Liver (tissue), 8 donors: ENCODE measurements at regions not wholly inside any gene's neighbourhood (a gene's known extent, or its start where the extent isn't known, plus 50 kb on each side); places are given as distances from the start of the nearest gene placed in this dataset.

ENCODE experiments used
- DNase-seq: peaks from one replicate; pipeline ENCODE4 v3.0.0-alpha.2; 2017; ENCODE audit warnings: low spot score
- H3K27ac ChIP-seq, 2 donors: one replicate each; pipeline ENCODE4 v1.7.0; 2013; ENCODE audit warnings: inconsistent platforms in 2 of 2, low read length in 2 of 2, control low read depth in 1 of 2, low read depth in 1 of 2, mild to moderate bottlenecking in 1 of 2
- H3K27me3 ChIP-seq, 4 donors: one replicate each; pipeline versions ENCODE4 v1.6.1 to v1.7.0; 2013; ENCODE audit warnings: low read length in 3 of 4, inconsistent platforms in 1 of 4, mild to moderate bottlenecking in 1 of 4, moderate library complexity in 1 of 4; ENCODE audit not compliant: control insufficient read depth in 4 of 4, insufficient read depth in 4 of 4
- H3K36me3 ChIP-seq, 4 donors: one replicate each; pipeline versions ENCODE4 v1.6.1 to v1.7.0; 2013; ENCODE audit warnings: low read length in 3 of 4, mild to moderate bottlenecking in 3 of 4, low read depth in 1 of 4, moderate library complexity in 1 of 4; ENCODE audit not compliant: control insufficient read depth in 4 of 4, insufficient read depth in 3 of 4
- H3K4me1 ChIP-seq, 4 donors: one replicate each; pipeline versions ENCODE4 v1.6.1 to v1.7.0; 2013; ENCODE audit warnings: low read length in 3 of 4, mild to moderate bottlenecking in 3 of 4, moderate library complexity in 1 of 4; ENCODE audit not compliant: control insufficient read depth in 4 of 4, insufficient read depth in 4 of 4
- H3K4me3 ChIP-seq, 3 donors: one replicate each; pipeline versions ENCODE4 v1.6.1 to v1.7.0; 2013; ENCODE audit warnings: low read length in 3 of 3, control low read depth in 1 of 3, low read depth in 1 of 3, mild to moderate bottlenecking in 1 of 3
- H3K9ac ChIP-seq, 2 donors: one replicate each; pipeline ENCODE4 v1.7.0; 2013; ENCODE audit warnings: low read length in 2 of 2, mild to moderate bottlenecking in 2 of 2, moderate library complexity in 2 of 2, control low read depth in 1 of 2, low read depth in 1 of 2
- H3K9me3 ChIP-seq, 4 donors: one replicate each; pipeline versions ENCODE4 v1.6.1 to v1.7.0; 2013; ENCODE audit warnings: low read length in 3 of 4; ENCODE audit not compliant: control insufficient read depth in 4 of 4
- ATF3 ChIP-seq: IDR thresholded peaks from 2 replicates; pipeline ENCODE4 v1.6.1; 2016; ENCODE audit warnings: antibody characterized with exemption
- CTCF ChIP-seq: fragments of 150-350 bp; IDR thresholded peaks from 2 replicates; pipeline ENCODE4 v1.5.1; 2017; ENCODE audit warnings: improper control_type of control experiment, low read depth, low read length; ENCODE audit not compliant: missing input control
- FOXA1 ChIP-seq: IDR thresholded peaks from 2 replicates; pipeline ENCODE4 v1.6.1; 2016; ENCODE audit warnings: antibody characterized with exemption
- FOXA2 ChIP-seq: IDR thresholded peaks from 2 replicates; pipeline ENCODE4 v1.6.1; 2016; ENCODE audit warnings: antibody characterized with exemption
- GABPA ChIP-seq, 2 donors: IDR thresholded peaks in 1 of 2; conservative IDR thresholded peaks in 1 of 2; 2 replicates each; pipeline ENCODE4 v1.6.1; 2016; ENCODE audit warnings: antibody characterized with exemption in 2 of 2, mild to moderate bottlenecking in 1 of 2, moderate library complexity in 1 of 2
- HNF4A ChIP-seq, 2 donors: conservative IDR thresholded peaks; 2 replicates each; pipeline ENCODE4 v1.6.1; 2016; ENCODE audit warnings: antibody characterized with exemption in 2 of 2, mild to moderate bottlenecking in 2 of 2
- JUND ChIP-seq, 2 donors: IDR thresholded peaks; 2 replicates each; pipeline ENCODE4 v1.6.1; 2016; ENCODE audit warnings: antibody characterized with exemption in 2 of 2
- MAX ChIP-seq: IDR thresholded peaks from 2 replicates; pipeline ENCODE4 v1.6.1; 2016; ENCODE audit warnings: antibody characterized with exemption
- NR2F2 ChIP-seq: IDR thresholded peaks from 2 replicates; pipeline ENCODE4 v1.6.1; 2016; ENCODE audit warnings: antibody characterized with exemption
- RAD21 ChIP-seq, 2 donors: IDR thresholded peaks; 2 replicates each; pipeline ENCODE4 v1.6.1; 2016; ENCODE audit warnings: antibody characterized with exemption in 2 of 2, mild to moderate bottlenecking in 2 of 2
- REST ChIP-seq: IDR thresholded peaks from 2 replicates; pipeline ENCODE4 v1.6.1; 2016; ENCODE audit warnings: antibody characterized with exemption, mild to moderate bottlenecking
- RXRA ChIP-seq, 2 donors: IDR thresholded peaks; 2 replicates each; pipeline ENCODE4 v1.6.1; 2017 to 2018; ENCODE audit warnings: antibody characterized with exemption in 2 of 2, mild to moderate bottlenecking in 1 of 2
- SP1 ChIP-seq: IDR thresholded peaks from 2 replicates; pipeline ENCODE4 v1.6.1; 2018; ENCODE audit warnings: antibody characterized with exemption, mild to moderate bottlenecking
- TAF1 ChIP-seq: conservative IDR thresholded peaks from 2 replicates; pipeline ENCODE4 v1.6.1; 2016; ENCODE audit warnings: antibody characterized with exemption, mild to moderate bottlenecking
- YY1 ChIP-seq: IDR thresholded peaks from 2 replicates; pipeline ENCODE4 v1.6.1; 2016; ENCODE audit warnings: antibody characterized with exemption, mild to moderate bottlenecking
- ZBTB33 ChIP-seq: IDR thresholded peaks from 2 replicates; pipeline ENCODE4 v1.6.1; 2016; ENCODE audit warnings: antibody characterized with exemption
- WGBS: extraction: QIAGEN DNeasy Blood & Tissue Kit; methylation state at CpG from one replicate; pipeline ENCODE4 v1.1.7; 2013; 5-methylcytosine and 5-hydroxymethylcytosine counted together
- donor health status: healthy.
- donor health status: healthy.
- donor health status: healthy.
- donor health status: healthy.
- donor health status: healthy.

GRCh38 chr4:4733663-4734062 is 125.8 kb upstream of the MSX1 start:
- WGBS = 93% methylated on average over 3 of the region's 3 CpGs
- no peak overlapping the region for H3K4me3 ChIP-seq
- no peaks in the 10 kb centered on the region for H3K36me3 ChIP-seq

GRCh38 chr4:4730249-4730648 is 129.2 kb upstream of the MSX1 start:
- WGBS = 87% methylated on average over 11 of the region's 11 CpGs
- H3K4me1 ChIP-seq = no peaks in the 10 kb centered on the region
- H3K9me3 ChIP-seq = peaks cover 4 to 19% (median 10%) of the 10 kb centered on the region in 4 donors
- no peaks in the 10 kb centered on the region for H3K36me3 ChIP-seq
- no peaks in the 10 kb centered on the region for H3K27me3 ChIP-seq
- H3K27ac ChIP-seq = no peak overlapping the region
- no peak for DNase-seq
- no peak overlapping the region for H3K9ac ChIP-seq
- H3K4me3 ChIP-seq = no peak overlapping the region
- TF ChIP-seq RAD21 (IDR thresholded peaks at IDR 0.05) (no peak), RXRA (IDR thresholded peaks at IDR 0.05) (no peak), ATF3 (no peak), ZBTB33 (no peak), FOXA1 (no peak), GABPA (IDR thresholded peaks at IDR 0.05 in 1 of 2, conservative IDR thresholded peaks at IDR 0.05 in 1 of 2) (no peak), MAX (no peak), CTCF (no peak), HNF4A (conservative IDR thresholded peaks at IDR 0.05) (no peak), FOXA2 (no peak), TAF1 (no peak)

More at GRCh38 chr4:4733663-4734062, 125.8 kb upstream of the MSX1 start:
- Histone ChIP-seq H3K9me3 (no peaks in the 10 kb centered on the region), H3K27me3 (no peaks in the 10 kb centered on the region), H3K4me1 (no peaks in the 10 kb centered on the region), H3K27ac (no peak overlapping the region), H3K9ac (no peak overlapping the region)
- no peak for TF ChIP-seq FOXA2
- TF ChIP-seq YY1 = no peak
- no peak for TF ChIP-seq JUND (IDR thresholded peaks at IDR 0.05)
- TF ChIP-seq RAD21 (IDR thresholded peaks at IDR 0.05) = no peak
- TF ChIP-seq NR2F2 = no peak
- no peak for TF ChIP-seq SP1
- no peak for TF ChIP-seq HNF4A (conservative IDR thresholded peaks at IDR 0.05)
- no peak for TF ChIP-seq REST
- no peak for TF ChIP-seq RXRA (IDR thresholded peaks at IDR 0.05)
- TF ChIP-seq ZBTB33 = no peak
- no peak for TF ChIP-seq GABPA (IDR thresholded peaks at IDR 0.05 in 1 of 2, conservative IDR thresholded peaks at IDR 0.05 in 1 of 2)
- DNase-seq = no peak
